ENCODE measurements at regions not wholly inside any gene's neighbourhood (a gene's known extent, or its start where the extent isn't known, plus 50 kb on each side); places are given as distances from the start of the nearest gene placed in this dataset.
"Not testable (repeated sequence)": the region's sequence is repeated elsewhere in the genome, so short reads cannot be mapped to it uniquely, and the experiment has no call there.

DNA sequence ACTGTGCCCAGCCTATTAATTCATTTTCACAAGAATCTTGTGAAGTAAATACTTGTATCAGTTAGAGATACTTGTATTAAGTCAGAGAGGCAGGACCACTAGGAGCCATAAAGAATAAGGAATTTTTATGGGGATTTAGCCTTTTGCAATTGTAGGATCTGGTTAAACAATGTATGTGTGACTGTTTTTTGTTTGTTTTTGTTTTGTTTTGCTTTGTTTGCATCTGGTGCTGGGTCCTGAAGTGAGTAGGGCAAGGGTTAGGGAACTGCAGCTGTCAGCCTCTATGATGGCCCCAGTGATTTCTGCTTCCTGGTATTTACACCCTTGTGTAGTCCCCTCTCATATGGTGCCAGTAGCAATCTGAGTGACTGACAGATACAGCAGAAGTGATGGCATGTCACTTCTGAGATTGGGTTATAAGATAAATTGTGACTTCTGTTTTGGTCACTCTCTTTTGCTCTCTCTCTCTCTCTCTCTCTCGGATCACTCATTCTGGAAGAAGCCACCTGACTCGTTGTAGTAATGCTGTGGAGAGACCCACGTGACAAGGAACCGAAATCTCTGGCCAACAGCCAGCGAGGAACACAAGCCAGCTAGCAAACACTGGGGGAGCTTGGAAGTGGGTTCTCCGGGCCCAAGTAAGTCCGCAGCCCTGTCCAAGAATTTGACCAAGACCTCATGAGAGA is 96.2 kb upstream of the MARK1 start:
- Mint-ChIP-seq H3K9me3 (no peaks in the 10 kb centered on the region), H3K36me3 (no peaks in the 10 kb centered on the region), H3K27ac (no peak overlapping the region), H3K4me1 (no peaks in the 10 kb centered on the region), H3K4me3 (no peak overlapping the region)
- DNase-seq (ENCODE audit: low spot score in 2 of 2): no peak
- ATAC-seq: no peak

DNA sequence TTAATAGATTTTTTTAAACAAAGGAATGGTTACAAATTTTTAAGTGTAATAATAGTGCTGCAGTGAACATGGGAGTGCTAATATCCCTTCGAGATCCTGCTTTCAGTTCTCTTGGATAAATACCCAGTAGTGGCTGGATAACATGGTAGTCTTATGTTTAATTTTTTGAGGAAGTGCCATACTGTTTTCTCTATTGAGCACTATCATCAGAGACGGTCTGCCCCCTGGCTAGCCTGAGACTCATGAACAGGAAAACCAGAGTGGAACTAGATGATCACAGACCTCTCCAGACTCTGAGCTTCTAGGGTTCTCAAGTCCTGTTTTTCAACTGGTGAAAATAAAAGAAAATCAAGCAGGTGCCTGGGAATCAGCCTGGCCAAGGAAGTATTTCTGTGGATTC is 97.3 kb upstream of the MARK1 start:
- Mint-ChIP-seq H3K36me3 (no peaks in the 10 kb centered on the region), H3K4me1 (no peaks in the 10 kb centered on the region), H3K4me3 (no peak overlapping the region), H3K27ac (no peak overlapping the region), H3K9me3 (no peaks in the 10 kb centered on the region)
- no peak for DNase-seq (ENCODE audit: low spot score in 2 of 2)
- ATAC-seq: no peak

- H3K27ac Mint-ChIP-seq: no peak overlapping the region
- H3K4me1 Mint-ChIP-seq: no peaks in the 10 kb centered on the region
- H3K36me3 Mint-ChIP-seq: no peaks in the 10 kb centered on the region
- no peak for ATAC-seq
- DNase-seq (ENCODE audit: low spot score in 2 of 2): no peak
- H3K9me3 Mint-ChIP-seq: no peaks in the 10 kb centered on the region
- no peak overlapping the region for H3K4me3 Mint-ChIP-seq
These were observed 97.9 kb upstream of the MARK1 start for GRCh38 chr1:220430059-220430458.

GRCh38 chr1:220426989-220427388 is 100.9 kb upstream of the MARK1 start:
- Mint-ChIP-seq H3K4me1 (no peaks in the 10 kb centered on the region), H3K27ac (no peak overlapping the region), H3K9me3 (no peaks in the 10 kb centered on the region), H3K36me3 (no peaks in the 10 kb centered on the region), H3K4me3 (no peak overlapping the region)
- ATAC-seq (no peak), DNase-seq (ENCODE audit: low spot score in 2 of 2) (no peak)

DNA sequence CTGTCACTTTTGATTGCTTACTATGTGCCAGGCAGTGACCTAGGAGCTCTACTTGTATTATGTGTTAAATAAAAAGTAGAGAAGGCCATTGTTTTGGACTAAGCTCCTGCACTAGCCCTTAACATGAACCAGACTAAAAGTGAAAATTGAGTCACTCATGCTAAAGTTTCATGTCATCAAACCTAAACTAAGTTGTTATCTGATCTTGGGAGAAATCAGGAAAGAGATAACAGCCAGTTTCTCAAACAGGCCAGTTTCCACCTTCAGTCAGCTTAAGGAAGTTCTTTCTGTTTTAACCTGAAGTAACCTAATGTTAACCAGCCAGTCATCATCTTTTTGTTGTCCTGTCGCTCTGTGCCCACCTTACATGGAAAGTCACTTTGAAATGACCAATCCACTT is 102.1 kb upstream of the MARK1 start:
- DNase-seq (ENCODE audit: low spot score in 2 of 2) (no peak), ATAC-seq (no peak)
- H3K36me3 Mint-ChIP-seq: no peaks in the 10 kb centered on the region
- no peak overlapping the region for H3K4me3 Mint-ChIP-seq
- no peaks in the 10 kb centered on the region for H3K9me3 Mint-ChIP-seq
- H3K27ac Mint-ChIP-seq: no peak overlapping the region
- no peaks in the 10 kb centered on the region for H3K4me1 Mint-ChIP-seq

DNA sequence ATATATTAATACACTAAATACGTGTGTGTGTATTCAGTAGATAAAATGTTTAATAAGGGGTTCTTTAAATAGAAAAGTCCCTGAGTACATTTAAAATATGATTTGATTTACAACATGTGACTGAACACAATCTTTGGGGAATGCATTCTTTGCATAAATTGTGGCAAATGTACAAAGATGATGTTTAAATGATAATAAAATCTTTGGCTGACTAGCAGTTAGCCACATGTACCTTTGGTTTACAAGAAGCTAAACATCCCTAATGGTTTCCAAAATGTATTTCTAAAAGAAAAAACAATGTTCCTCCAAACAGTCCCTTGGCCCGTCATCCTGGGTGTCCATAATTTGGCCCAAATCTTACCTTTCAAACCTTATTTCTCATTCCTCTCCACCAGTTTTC is 106.4 kb upstream of the MARK1 start:
- DNase-seq (ENCODE audit: low spot score in 2 of 2): no peak
- no peaks in the 10 kb centered on the region for H3K4me1 Mint-ChIP-seq
- no peak for ATAC-seq
- no peak overlapping the region for H3K4me3 Mint-ChIP-seq
- no peak overlapping the region for H3K27ac Mint-ChIP-seq
- H3K36me3 Mint-ChIP-seq: no peaks in the 10 kb centered on the region
- no peaks in the 10 kb centered on the region for H3K9me3 Mint-ChIP-seq

- Mint-ChIP-seq H3K4me3 (no peak overlapping the region), H3K36me3 (no peaks in the 10 kb centered on the region), H3K4me1 (no peaks in the 10 kb centered on the region), H3K9me3 (no peaks in the 10 kb centered on the region), H3K27ac (no peak overlapping the region)
- DNase-seq (ENCODE audit: low spot score in 2 of 2) (no peak), ATAC-seq (no peak)
These were observed 107.2 kb upstream of the MARK1 start for GRCh38 chr1:220420726-220421125.

- DNase-seq (ENCODE audit: low spot score in 2 of 2); H3K27ac Mint-ChIP-seq; H3K9me3 Mint-ChIP-seq; H3K4me3 Mint-ChIP-seq; H3K4me1 Mint-ChIP-seq; ATAC-seq; H3K36me3 Mint-ChIP-seq: not testable (repeated sequence)
These were observed 115.6 kb upstream of the MARK1 start for GRCh38 chr1:220412382-220412781.

DNA sequence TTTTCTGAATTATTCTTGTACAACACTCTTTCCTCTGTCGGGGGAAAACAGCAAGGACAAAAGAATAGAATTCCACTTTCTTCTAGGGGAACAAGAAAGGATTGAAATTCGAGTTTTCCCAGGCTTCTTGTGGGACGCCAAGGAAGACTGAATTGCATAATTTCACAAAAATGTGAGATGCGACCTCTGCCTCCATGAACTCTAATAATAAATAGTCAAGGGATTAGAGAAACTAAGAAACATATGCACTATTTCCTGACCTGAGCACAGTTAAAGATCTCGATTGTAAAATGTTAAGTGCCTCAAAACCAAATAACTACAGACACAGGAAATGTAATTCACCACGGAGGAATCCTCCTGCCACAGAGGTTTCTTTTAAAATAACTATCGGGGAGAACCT is 117.3 kb upstream of the MARK1 start:
- Mint-ChIP-seq H3K9me3 (no peaks in the 10 kb centered on the region), H3K4me1 (no peaks in the 10 kb centered on the region)
- no peak for DNase-seq (ENCODE audit: low spot score in 2 of 2)

DNA sequence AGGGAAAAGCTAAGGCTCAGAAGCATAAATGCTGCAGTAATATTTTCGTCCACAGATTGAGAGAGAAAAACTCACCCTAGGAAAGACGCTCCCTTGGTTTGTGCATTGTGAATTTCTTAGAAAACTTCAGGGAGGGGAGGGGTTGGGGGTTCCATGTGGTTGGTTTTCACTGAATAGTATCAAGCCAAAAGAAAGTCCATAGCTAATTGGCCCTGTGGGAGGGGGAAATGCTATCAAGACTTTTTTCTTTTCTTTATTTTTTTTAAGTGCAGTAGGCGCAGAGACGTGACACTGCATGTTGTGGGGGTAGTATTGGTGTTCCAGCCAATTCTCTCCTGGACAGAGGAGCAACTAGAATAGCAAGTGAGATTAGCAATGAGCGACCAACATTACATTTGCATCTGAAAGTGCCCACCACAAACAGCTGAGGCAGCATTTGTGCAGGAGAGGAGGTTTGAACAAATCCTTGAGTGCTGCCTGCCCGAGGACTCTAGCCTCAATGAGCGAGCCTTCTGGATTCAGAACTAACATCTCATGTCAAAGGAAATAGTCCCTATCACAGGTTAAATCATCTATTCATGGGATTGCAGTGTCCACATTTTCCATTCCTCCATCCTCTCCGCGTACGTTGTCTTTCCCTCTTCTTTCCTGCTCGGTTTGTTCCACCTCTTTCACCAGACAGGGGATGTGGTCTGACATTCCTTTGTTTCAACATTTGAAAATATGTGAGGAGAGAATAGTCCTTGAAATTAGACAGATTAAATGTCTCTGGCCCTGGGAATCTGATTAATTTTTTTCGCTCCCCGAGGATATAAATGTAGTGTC is 118.0 kb upstream of the MARK1 start:
- no peak overlapping the region for H3K27ac Mint-ChIP-seq
- no peaks in the 10 kb centered on the region for H3K9me3 Mint-ChIP-seq
- DNase-seq (ENCODE audit: low spot score in 2 of 2) (no peak), ATAC-seq (no peak)
- H3K36me3 Mint-ChIP-seq: no peaks in the 10 kb centered on the region
- H3K4me3 Mint-ChIP-seq: no peak overlapping the region
- no peaks in the 10 kb centered on the region for H3K4me1 Mint-ChIP-seq

More for the DNA sequence above, 117.3 kb upstream of the MARK1 start:
- ATAC-seq: no peak
- Mint-ChIP-seq H3K36me3 (no peaks in the 10 kb centered on the region), H3K27ac (no peak overlapping the region), H3K4me3 (no peak overlapping the region)

DNA sequence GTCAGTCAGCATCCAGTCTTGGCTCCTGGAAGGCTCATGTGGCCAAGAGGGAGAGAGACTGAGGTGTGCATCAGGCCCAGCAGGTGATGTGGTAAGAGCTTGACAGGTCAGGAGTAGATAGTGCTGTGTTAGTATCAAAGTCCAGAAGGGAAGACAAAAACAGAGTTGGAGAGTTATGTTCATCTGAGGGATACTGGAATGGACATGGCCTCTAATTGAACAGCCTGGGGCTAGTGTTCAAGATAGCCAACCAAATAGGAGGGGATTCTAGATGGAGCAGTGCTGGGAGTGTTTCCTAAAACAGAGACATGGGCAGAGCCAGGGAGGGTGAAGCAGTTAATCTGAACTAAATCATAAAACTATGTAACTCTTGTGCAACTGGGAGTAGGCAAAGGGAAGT is 120.7 kb upstream of the MARK1 start:
- Mint-ChIP-seq H3K27ac (no peak overlapping the region), H3K36me3 (no peaks in the 10 kb centered on the region), H3K9me3 (no peaks in the 10 kb centered on the region), H3K4me1 (no peaks in the 10 kb centered on the region), H3K4me3 (no peak overlapping the region)
- ATAC-seq: no peak
- no peak for DNase-seq (ENCODE audit: low spot score in 2 of 2)

- no peak overlapping the region for H3K4me3 Mint-ChIP-seq
- no peaks in the 10 kb centered on the region for H3K4me1 Mint-ChIP-seq
- H3K27ac Mint-ChIP-seq: no peak overlapping the region
- DNase-seq (ENCODE audit: low spot score in 2 of 2) (no peak), ATAC-seq (no peak)
- no peaks in the 10 kb centered on the region for H3K9me3 Mint-ChIP-seq
- no peaks in the 10 kb centered on the region for H3K36me3 Mint-ChIP-seq
These were observed 126.0 kb upstream of the RAB3GAP2 start for GRCh38 chr1:220398238-220398637.

- no peaks in the 10 kb centered on the region for H3K9me3 Mint-ChIP-seq
- H3K4me3 Mint-ChIP-seq: no peak overlapping the region
- no peaks in the 10 kb centered on the region for H3K4me1 Mint-ChIP-seq
- ATAC-seq (no peak), DNase-seq (ENCODE audit: low spot score in 2 of 2) (no peak)
- no peak overlapping the region for H3K27ac Mint-ChIP-seq
- no peaks in the 10 kb centered on the region for H3K36me3 Mint-ChIP-seq
These were observed 119.2 kb upstream of the RAB3GAP2 start for GRCh38 chr1:220391491-220391890.

GRCh38 chr1:220389634-220390033 is 117.4 kb upstream of the RAB3GAP2 start:
- no peak for ATAC-seq
- H3K36me3 Mint-ChIP-seq: no peaks in the 10 kb centered on the region

DNA sequence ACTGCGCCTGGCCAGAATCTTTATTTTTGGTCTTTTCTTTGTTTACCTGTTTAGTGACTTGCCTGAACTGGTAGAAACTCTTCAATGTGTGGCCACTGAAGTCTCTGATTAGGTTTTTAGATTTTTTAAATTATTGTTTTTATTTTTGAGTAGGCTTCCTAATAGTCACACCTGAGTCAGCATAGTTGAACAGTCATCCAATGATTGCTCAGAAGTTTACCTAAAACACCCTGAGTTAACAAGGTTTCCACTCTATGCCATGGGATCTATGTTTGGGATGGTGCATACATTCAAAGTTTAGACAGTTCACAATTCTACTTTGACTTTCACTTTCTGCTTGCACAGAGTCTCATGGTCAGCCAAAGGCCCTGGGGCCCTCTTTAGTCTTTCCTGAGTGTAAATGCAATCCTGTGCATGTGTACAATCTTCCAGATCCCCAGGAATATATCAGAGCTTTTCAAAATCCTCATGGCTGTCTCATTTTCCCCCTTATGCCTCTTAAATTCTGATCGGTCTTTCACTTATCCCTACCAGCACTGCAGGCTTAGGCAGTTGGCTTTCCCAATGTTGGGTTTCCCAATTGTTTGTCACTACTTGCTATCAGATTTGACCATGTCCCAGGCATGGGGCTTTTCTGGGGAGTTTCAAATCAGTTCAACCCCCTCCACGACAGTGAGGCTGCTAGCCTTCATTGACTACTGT is 114.4 kb upstream of the RAB3GAP2 start:
- no peak overlapping the region for H3K27ac Mint-ChIP-seq
- ATAC-seq (no peak), DNase-seq (ENCODE audit: low spot score in 2 of 2) (no peak)
- peaks cover 3% of the 10 kb centered on the region for H3K9me3 Mint-ChIP-seq
- no peaks in the 10 kb centered on the region for H3K4me1 Mint-ChIP-seq
- no peaks in the 10 kb centered on the region for H3K36me3 Mint-ChIP-seq
- H3K4me3 Mint-ChIP-seq: no peak overlapping the region

More at GRCh38 chr1:220389634-220390033, 117.4 kb upstream of the RAB3GAP2 start:
- Mint-ChIP-seq H3K9me3 (peaks cover 3% of the 10 kb centered on the region), H3K4me1 (no peaks in the 10 kb centered on the region), H3K4me3 (no peak overlapping the region), H3K27ac (no peak overlapping the region)
- DNase-seq (ENCODE audit: low spot score in 2 of 2): no peak

GRCh38 chr1:220385158-220385557 is 112.9 kb upstream of the RAB3GAP2 start:
- Mint-ChIP-seq H3K9me3 (peaks cover 3% of the 10 kb centered on the region), H3K27ac (no peak overlapping the region), H3K4me1 (no peaks in the 10 kb centered on the region), H3K4me3 (no peak overlapping the region), H3K36me3 (no peaks in the 10 kb centered on the region)
- DNase-seq (ENCODE audit: low spot score in 2 of 2) (no peak), ATAC-seq (no peak)
